BJ (cell line): ENCODE measurements at regions not wholly inside any gene's neighbourhood (a gene's known extent, or its start where the extent isn't known, plus 50 kb on each side); places are given as distances from the start of the nearest gene placed in this dataset.

Experiments used
- CTCF ChIA-PET: fragments of 350-600 bp; formaldehyde crosslinking; extraction: SDS; loops from one replicate; lab custom pipeline; 2021; ENCODE audit warnings: antibody characterized with exemption, inconsistent platforms; lab: Yijun Ruan, JAX
- POLR2A ChIA-PET: fragments of 300-600 bp; sonication (Branson Sonifier 250); formaldehyde crosslinking; extraction: SDS; loops from one replicate; lab custom pipeline; 2021; ENCODE audit warnings: antibody characterized with exemption; lab: Charles Lee
- DNase-seq: peaks from one replicate; pipeline ENCODE4 v3.0.0-alpha.2; 2011; ENCODE audit warnings: low read depth
- H3K27me3 ChIP-seq: 2 replicates; pipeline ENCODE4 v1.6.0; 2011; ENCODE audit warnings: low read length; ENCODE audit not compliant: control insufficient read depth, insufficient read depth
- H3K36me3 ChIP-seq: 2 replicates; pipeline ENCODE4 v1.5.1; 2011; ENCODE audit warnings: low read length; ENCODE audit not compliant: control insufficient read depth, insufficient read depth
- H3K4me3 ChIP-seq: 2 replicates; pipeline ENCODE4 v1.5.1; 2011; ENCODE audit warnings: low read depth, mild to moderate bottlenecking, control low read depth, low read length
- TF ChIP-seq, protein P1 (sequence below): IDR thresholded peaks from 2 replicates; pipeline ENCODE4 v1.5.1; 2011; ENCODE audit warnings: low read depth, mild to moderate bottlenecking, control low read depth, inconsistent platforms, low read length, moderate library complexity; ENCODE audit not compliant: insufficient read depth

DNA sequence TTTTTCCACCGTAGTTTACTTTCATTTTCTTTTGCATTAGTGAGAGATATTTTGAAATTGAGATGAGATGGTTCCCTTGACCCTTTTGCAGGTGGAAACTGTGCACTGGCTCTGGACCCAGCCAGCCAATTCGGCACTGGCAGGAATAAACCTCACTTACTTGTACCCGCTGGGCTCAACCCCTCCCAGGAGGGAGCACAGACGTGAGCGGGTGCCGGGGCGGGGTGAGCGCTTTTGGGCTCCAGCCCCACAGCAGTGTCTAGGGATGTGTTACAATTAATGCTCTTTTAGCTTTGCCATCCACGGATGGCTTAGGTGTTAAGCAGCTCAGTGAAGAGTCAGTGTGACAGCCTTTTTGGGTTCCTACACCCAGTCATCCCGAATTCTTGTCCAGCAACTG, 766.1 kb upstream of the CHD1 start:
- ChIA-PET POLR2A (no interaction called here), CTCF (no interaction called here)
- H3K4me3 ChIP-seq = no peak overlapping the region
- TF ChIP-seq, protein P1, sequence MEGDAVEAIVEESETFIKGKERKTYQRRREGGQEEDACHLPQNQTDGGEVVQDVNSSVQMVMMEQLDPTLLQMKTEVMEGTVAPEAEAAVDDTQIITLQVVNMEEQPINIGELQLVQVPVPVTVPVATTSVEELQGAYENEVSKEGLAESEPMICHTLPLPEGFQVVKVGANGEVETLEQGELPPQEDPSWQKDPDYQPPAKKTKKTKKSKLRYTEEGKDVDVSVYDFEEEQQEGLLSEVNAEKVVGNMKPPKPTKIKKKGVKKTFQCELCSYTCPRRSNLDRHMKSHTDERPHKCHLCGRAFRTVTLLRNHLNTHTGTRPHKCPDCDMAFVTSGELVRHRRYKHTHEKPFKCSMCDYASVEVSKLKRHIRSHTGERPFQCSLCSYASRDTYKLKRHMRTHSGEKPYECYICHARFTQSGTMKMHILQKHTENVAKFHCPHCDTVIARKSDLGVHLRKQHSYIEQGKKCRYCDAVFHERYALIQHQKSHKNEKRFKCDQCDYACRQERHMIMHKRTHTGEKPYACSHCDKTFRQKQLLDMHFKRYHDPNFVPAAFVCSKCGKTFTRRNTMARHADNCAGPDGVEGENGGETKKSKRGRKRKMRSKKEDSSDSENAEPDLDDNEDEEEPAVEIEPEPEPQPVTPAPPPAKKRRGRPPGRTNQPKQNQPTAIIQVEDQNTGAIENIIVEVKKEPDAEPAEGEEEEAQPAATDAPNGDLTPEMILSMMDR = no peak
- no peaks in the 10 kb centered on the region for H3K36me3 ChIP-seq
- H3K27me3 ChIP-seq = no peaks in the 10 kb centered on the region
- DNase-seq = no peak

DNA sequence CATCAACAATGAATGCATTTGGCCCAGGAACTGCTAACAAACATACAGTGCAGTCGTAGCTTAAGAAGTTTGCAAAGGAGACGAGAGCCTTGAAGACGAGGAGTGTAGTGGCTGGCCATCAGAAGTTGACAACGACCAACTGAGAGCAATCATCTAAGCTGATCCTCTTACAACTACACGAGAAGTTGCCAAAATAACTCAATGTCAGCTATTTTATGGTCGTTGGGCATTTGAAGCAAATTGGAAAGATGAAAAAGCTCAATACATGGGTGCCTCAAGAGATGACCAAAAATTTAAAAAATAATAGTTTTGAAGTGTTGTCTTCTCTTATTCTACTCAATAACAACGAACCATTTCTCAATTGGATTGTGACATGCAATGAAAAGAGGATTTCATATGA, 757.7 kb upstream of the CHD1 start:
- H3K36me3 ChIP-seq = no peaks in the 10 kb centered on the region
- no peak overlapping the region for H3K4me3 ChIP-seq
- CTCF ChIA-PET = interaction anchor here (0.6 kb wide), 1 partner anchor 33 kb away, joined by 3 read pairs; no protein-coding TSS in a partner anchor
- TF ChIP-seq, protein P1 = no peak
- H3K27me3 ChIP-seq = no peaks in the 10 kb centered on the region
- POLR2A ChIA-PET = no interaction called here
- DNase-seq = no peak

DNA sequence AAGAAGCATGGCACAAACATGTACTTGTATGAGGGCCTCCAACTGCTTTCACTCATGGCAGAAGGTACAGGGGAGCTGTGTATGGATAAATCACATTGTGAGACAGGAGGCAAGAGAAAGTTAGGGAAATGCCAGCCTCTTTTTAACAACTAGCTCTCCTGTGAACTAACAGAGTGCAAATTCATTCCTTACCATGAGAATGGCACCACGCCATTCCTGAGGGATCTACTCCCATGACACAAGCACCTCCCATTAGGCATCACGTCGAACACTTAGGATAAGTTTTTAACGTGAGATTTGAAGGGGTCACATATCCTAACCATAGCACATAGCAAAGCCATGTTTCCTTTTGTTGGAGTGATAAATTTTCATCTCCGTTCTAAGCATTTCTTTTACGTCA, 747.2 kb upstream of the CHD1 start:
- TF ChIP-seq, protein P1 = no peak
- CTCF ChIA-PET = no interaction called here
- POLR2A ChIA-PET = no interaction called here
- no peak overlapping the region for H3K4me3 ChIP-seq
- no peaks in the 10 kb centered on the region for H3K36me3 ChIP-seq
- H3K27me3 ChIP-seq = no peaks in the 10 kb centered on the region
- DNase-seq = no peak

DNA sequence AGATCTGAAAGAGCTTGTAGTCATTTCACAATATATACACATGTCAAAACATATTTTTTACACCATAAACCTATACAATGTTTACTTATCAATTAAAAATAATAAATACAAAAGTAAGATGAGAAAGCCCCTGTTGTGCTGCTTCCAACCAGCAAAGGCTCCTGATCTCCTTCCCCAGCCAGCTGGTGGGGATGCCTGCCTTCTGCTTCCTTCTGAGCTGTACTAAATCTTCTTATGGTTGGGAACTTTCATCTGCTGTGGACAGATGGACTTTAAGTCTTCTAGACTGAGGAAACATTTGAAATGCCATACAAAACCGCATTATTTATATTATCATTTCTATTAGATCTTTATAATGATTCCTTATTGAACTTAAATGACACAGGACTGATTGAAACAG, 745.3 kb upstream of the CHD1 start:
- Histone ChIP-seq H3K36me3 (no peaks in the 10 kb centered on the region), H3K4me3 (no peak overlapping the region), H3K27me3 (no peaks in the 10 kb centered on the region)
- DNase-seq = no peak
- TF ChIP-seq, protein P1 = no peak
- ChIA-PET POLR2A (no interaction called here), CTCF (no interaction called here)

DNA sequence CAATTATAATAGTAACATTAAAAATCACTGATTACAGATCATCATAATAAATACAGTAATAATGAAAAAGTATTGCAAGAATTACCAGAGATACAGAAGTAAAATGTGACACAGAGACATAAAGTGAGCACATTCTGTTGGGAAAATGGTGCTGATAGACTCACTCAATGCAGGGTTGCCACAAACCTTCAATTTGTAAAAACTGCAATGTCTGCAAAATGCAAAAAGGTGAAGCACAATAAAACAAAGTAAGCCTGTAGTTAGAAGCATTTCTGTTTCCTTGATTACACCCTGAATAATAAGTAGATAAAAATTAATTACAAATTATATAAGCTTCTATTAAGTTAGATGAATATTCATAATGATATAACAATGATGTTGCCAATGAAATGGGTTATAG, 736.2 kb upstream of the CHD1 start:
- TF ChIP-seq, protein P1 = no peak
- H3K27me3 ChIP-seq = no peaks in the 10 kb centered on the region
- ChIA-PET CTCF (no interaction called here), POLR2A (no interaction called here)
- H3K4me3 ChIP-seq = no peak overlapping the region
- no peak for DNase-seq
- H3K36me3 ChIP-seq = no peaks in the 10 kb centered on the region
